ENCODE measurements at regions not wholly inside any gene's neighbourhood (a gene's known extent, or its start where the extent isn't known, plus 50 kb on each side); places are given as distances from the start of the nearest gene placed in this dataset.
"Not testable (repeated sequence)": the region's sequence is repeated elsewhere in the genome, so short reads cannot be mapped to it uniquely, and the experiment has no call there.

GRCh38 chr2:130264046-130264445 lies 65.8 kb upstream of the TUBA3E start:
- Histone ChIP-seq H3K27ac (no peak overlapping the region), H3K4me1 (replicated peaks in 1 of 2) (peaks cover 0 to 9% of the 10 kb centered on the region in 2 donors), H3K4me3 (no peak overlapping the region)
- ATAC-seq (replicated peaks in 6 of 8) = no peak
- in situ Hi-C loops (cut with MboI; ENCODE audit: low pct_unique_long_range_greater_than_20kb in 2 of 9, low sequenced_read_pairs in 9 of 9, unreplicated experiment in 9 of 9) = no loop called here
- WGBS, 10 experiments = 28 to 89% (median 82%) methylated on average over 3 to 7 of the region's 7 CpGs; no CpG with 5 or more reads in 7 of the 10 experiments

GRCh38 chr2:130263606-130264005 lies 65.4 kb upstream of the TUBA3E start:
- peak in 4 of 8 experiments; percentile 21 to 71 (median 40) for ATAC-seq (replicated peaks in 6 of 8)
- Histone ChIP-seq H3K27ac (no peak overlapping the region), H3K4me1 (replicated peaks in 1 of 2) (peaks cover 0 to 14% of the 10 kb centered on the region in 2 donors), H3K4me3 (no peak overlapping the region)
- in situ Hi-C loops (cut with MboI; ENCODE audit: low pct_unique_long_range_greater_than_20kb in 2 of 9, low sequenced_read_pairs in 9 of 9, unreplicated experiment in 9 of 9) = no loop called here
- 0 to 100% (median 100%) methylated on average over 1 to 2 of the region's 7 CpGs; no CpG with 5 or more reads in 7 of the 10 experiments for WGBS, 10 experiments

- H3K4me3 ChIP-seq = no peak overlapping the region
- H3K4me1 ChIP-seq (replicated peaks in 1 of 2) = peaks cover 0 to 19% of the 10 kb centered on the region in 2 donors
- peak in 3 of 8 experiments; percentile 68 to 88 (median 74) for ATAC-seq (replicated peaks in 6 of 8)
- in situ Hi-C loops (cut with MboI; ENCODE audit: low pct_unique_long_range_greater_than_20kb in 2 of 9, low sequenced_read_pairs in 9 of 9, unreplicated experiment in 9 of 9) = no loop called here
- WGBS, 10 experiments = 0 to 75% (median 43%) methylated on average over 1 to 7 of the region's 11 CpGs; no CpG with 5 or more reads in 4 of the 10 experiments
- no peak overlapping the region for H3K27ac ChIP-seq
Observed at GRCh38 chr2:130261970-130262760, 63.9 kb upstream of the TUBA3E start.

- peaks cover 0 to 19% of the 10 kb centered on the region in 2 donors for H3K4me1 ChIP-seq (replicated peaks in 1 of 2)
- no peak for ATAC-seq (replicated peaks in 6 of 8)
- in situ Hi-C loops (cut with MboI; ENCODE audit: low pct_unique_long_range_greater_than_20kb in 2 of 9, low sequenced_read_pairs in 9 of 9, unreplicated experiment in 9 of 9) = no loop called here
- no peak overlapping the region for H3K4me3 ChIP-seq
- no peak overlapping the region for H3K27ac ChIP-seq
- 0 to 93% (median 82%) methylated on average over 1 to 10 of the region's 10 CpGs for WGBS, 10 experiments
Observed at GRCh38 chr2:130261099-130261498, 62.9 kb upstream of the TUBA3E start.

- Histone ChIP-seq H3K4me3 (no peak overlapping the region), H3K27ac (no peak overlapping the region), H3K4me1 (replicated peaks in 1 of 2) (peaks cover 0 to 19% of the 10 kb centered on the region in 2 donors)
- ATAC-seq (replicated peaks in 6 of 8) = no peak
- in situ Hi-C loops (cut with MboI; ENCODE audit: low pct_unique_long_range_greater_than_20kb in 2 of 9, low sequenced_read_pairs in 9 of 9, unreplicated experiment in 9 of 9) = no loop called here
- WGBS, 10 experiments = 0 to 50% (median 40%) methylated on average over 1 to 4 of the region's 4 CpGs; no CpG with 5 or more reads in 2 of the 10 experiments
Observed at GRCh38 chr2:130259594-130259993, 61.4 kb upstream of the TUBA3E start.

GRCh38 chr2:130258356-130258755 lies 60.1 kb upstream of the TUBA3E start:
- Histone ChIP-seq H3K4me1 (replicated peaks in 1 of 2) (peaks cover 0 to 19% of the 10 kb centered on the region in 2 donors), H3K4me3 (no peak overlapping the region), H3K27ac (no peak overlapping the region)
- peak in 1 of 8 experiments; percentile 79 for ATAC-seq (replicated peaks in 6 of 8)
- 0 to 83% (median 33%) methylated on average over 1 to 3 of the region's 3 CpGs; no CpG with 5 or more reads in 3 of the 10 experiments for WGBS, 10 experiments
- in situ Hi-C loops (cut with MboI; ENCODE audit: low pct_unique_long_range_greater_than_20kb in 2 of 9, low sequenced_read_pairs in 9 of 9, unreplicated experiment in 9 of 9) = no loop called here

GRCh38 chr2:130252880-130253645 lies 54.8 kb upstream of the TUBA3E start:
- ATAC-seq (replicated peaks in 6 of 8) = peak in 6 of 8 experiments; percentile 27 to 68 (median 54)
- in situ Hi-C loops (cut with MboI; ENCODE audit: low pct_unique_long_range_greater_than_20kb in 2 of 9, low sequenced_read_pairs in 9 of 9, unreplicated experiment in 9 of 9) = no loop called here
- no peak overlapping the region for H3K27ac ChIP-seq
- peaks cover 0 to under 1% of the 10 kb centered on the region in 2 donors for H3K4me1 ChIP-seq (replicated peaks in 1 of 2)
- 41 to 88% (median 73%) methylated on average over 2 to 17 of the region's 42 CpGs; no CpG with 5 or more reads in 1 of the 10 experiments for WGBS, 10 experiments
- H3K4me3 ChIP-seq = peak overlapping the region in 1 of 5 donors; percentile 24

GRCh38 chr2:130251873-130252620 lies 53.8 kb upstream of the TUBA3E start:
- Histone ChIP-seq H3K27ac (no peak overlapping the region), H3K4me3 (peak overlapping the region in 2 of 5 donors; percentile 9 to 21), H3K4me1 (replicated peaks in 1 of 2) (no peaks in the 10 kb centered on the region)
- WGBS, 10 experiments = 7 to 85% (median 15%) methylated on average over 2 to 9 of the region's 46 CpGs; no CpG with 5 or more reads in 4 of the 10 experiments
- ATAC-seq (replicated peaks in 6 of 8) = peak in 7 of 8 experiments; percentile 36 to 85 (median 56)
- in situ Hi-C loops (cut with MboI; ENCODE audit: low pct_unique_long_range_greater_than_20kb in 2 of 9, low sequenced_read_pairs in 9 of 9, unreplicated experiment in 9 of 9) = no loop called here

- ATAC-seq (replicated peaks in 6 of 8) = peak in 4 of 8 experiments; percentile 5 to 40 (median 30)
- Histone ChIP-seq H3K4me3 (no peak overlapping the region), H3K27ac (no peak overlapping the region), H3K4me1 (replicated peaks in 1 of 2) (no peaks in the 10 kb centered on the region)
- in situ Hi-C loops (cut with MboI; ENCODE audit: low pct_unique_long_range_greater_than_20kb in 2 of 9, low sequenced_read_pairs in 9 of 9, unreplicated experiment in 9 of 9) = no loop called here
- 100% methylated on average over 1 of the region's 3 CpGs; no CpG with 5 or more reads in 9 of the 10 experiments for WGBS, 10 experiments
Observed at GRCh38 chr2:130251535-130251872, 53.3 kb upstream of the TUBA3E start.

GRCh38 chr2:130248355-130248754 lies 50.1 kb upstream of the TUBA3E start:
- H3K4me1 ChIP-seq (replicated peaks in 1 of 2); ATAC-seq (replicated peaks in 6 of 8); in situ Hi-C loops (cut with MboI; ENCODE audit: low pct_unique_long_range_greater_than_20kb in 2 of 9, low sequenced_read_pairs in 9 of 9, unreplicated experiment in 9 of 9); H3K27ac ChIP-seq; H3K4me3 ChIP-seq: not testable (repeated sequence)
- 40 to 100% (median 60%) methylated on average over 1 to 3 of the region's 13 CpGs; no CpG with 5 or more reads in 6 of the 10 experiments for WGBS, 10 experiments
